Neural cell (in vitro differentiated cells): ENCODE measurements at regions not wholly inside any gene's neighbourhood (a gene's known extent, or its start where the extent isn't known, plus 50 kb on each side); places are given as distances from the start of the nearest gene placed in this dataset.

Source experiments
- H2AFZ ChIP-seq: fragments of 200-600, 300-800 bp; sonication (generic), shearing (Covaris generic); 2 replicates; pipeline ENCODE4 v1.6.0; 2014; ENCODE audit warnings: low read depth, mild to moderate bottlenecking, antibody characterized with exemption, low read length, moderate library complexity
- H3F3A ChIP-seq: fragments of 200-600 bp; shearing (Covaris generic); 2 replicates; pipeline ENCODE4 v1.6.1; 2016; ENCODE audit warnings: mild to moderate bottlenecking, moderate library complexity, mixed read lengths, antibody characterized with exemption, low read length; ENCODE audit not compliant: insufficient read depth, poor library complexity, severe bottlenecking
- H3K27ac ChIP-seq: fragments of 200-600, 300-800 bp; sonication (generic), shearing (Covaris generic); 2 replicates; pipeline ENCODE4 v1.5.1; 2014; ENCODE audit warnings: mild to moderate bottlenecking, low read length, moderate library complexity
- H3K27me3 ChIP-seq: fragments of 300-800, 200-600 bp; sonication (generic), shearing (Covaris generic); 2 replicates; pipeline ENCODE4 v1.6.0; 2014; ENCODE audit warnings: mild to moderate bottlenecking, low read depth, low read length, moderate library complexity; ENCODE audit not compliant: insufficient read depth
- H3K36me3 ChIP-seq: fragments of 300-800, 200-600 bp; sonication (generic), shearing (Covaris generic); 2 replicates; pipeline ENCODE4 v1.5.1; 2014; ENCODE audit warnings: mild to moderate bottlenecking, antibody characterized with exemption, low read length, moderate library complexity; ENCODE audit not compliant: insufficient read depth
- H3K4me2 ChIP-seq: fragments of 300-800, 200-600 bp; sonication (generic), shearing (Covaris generic); 2 replicates; pipeline ENCODE4 v1.6.0; 2014; ENCODE audit warnings: mild to moderate bottlenecking, low read length
- H3K4me3 ChIP-seq: fragments of 300-800, 200-600 bp; sonication (generic), shearing (Covaris generic); 2 replicates; pipeline ENCODE4 v1.5.1; 2014; ENCODE audit warnings: mild to moderate bottlenecking, low read length, moderate library complexity
- H3K79me2 ChIP-seq: fragments of 200-600 bp; shearing (Covaris generic); replicated peaks from 2 replicates; pipeline ENCODE4 v1.6.0; 2014; ENCODE audit warnings: mild to moderate bottlenecking, low read length, moderate library complexity; ENCODE audit not compliant: insufficient read depth
- H3K9ac ChIP-seq: fragments of 300-800, 200-600 bp; sonication (generic), shearing (Covaris generic); 2 replicates; pipeline ENCODE4 v1.6.1; 2016; ENCODE audit warnings: mild to moderate bottlenecking, low read length, mixed read lengths
- H3K9me2 ChIP-seq: fragments of 200-600 bp; shearing (Covaris generic); 2 replicates; pipeline ENCODE4 v1.6.1; 2016; ENCODE audit warnings: mild to moderate bottlenecking, low read length, mixed read lengths; ENCODE audit not compliant: insufficient read depth
- H3K9me3 ChIP-seq: fragments of 200-600, 300-800 bp; sonication (generic), shearing (Covaris generic); 2 replicates; pipeline ENCODE4 v1.6.1; 2016; ENCODE audit warnings: mild to moderate bottlenecking, mixed run types, low read length, moderate library complexity, mixed read lengths
- H4K20me1 ChIP-seq: fragments of 200-600 bp; shearing (Covaris generic); 2 replicates; pipeline ENCODE4 v1.6.1; 2016; ENCODE audit warnings: mild to moderate bottlenecking, mixed run types; ENCODE audit not compliant: insufficient read depth
- CTCF ChIP-seq: fragments of 450-650 bp; IDR thresholded peaks from 2 replicates; pipeline ENCODE4 v1.5.1; 2014; ENCODE audit warnings: antibody characterized with exemption, mild to moderate bottlenecking, moderate library complexity; ENCODE audit not compliant: poor library complexity, severe bottlenecking
- EP300 ChIP-seq: fragments of 450-650 bp; conservative IDR thresholded peaks from 2 replicates; pipeline ENCODE4 v1.6.1; 2014; ENCODE audit warnings: antibody characterized with exemption, mild to moderate bottlenecking, moderate library complexity; ENCODE audit not compliant: poor library complexity, severe bottlenecking
- EZH2 ChIP-seq: fragments of 200-600, 300-800 bp; shearing (Covaris generic), sonication (generic); IDR thresholded peaks from 2 replicates; pipeline ENCODE4 v1.6.1; 2014; ENCODE audit warnings: antibody characterized with exemption, low read length, borderline replicate concordance, mild to moderate bottlenecking; ENCODE audit not compliant: insufficient read depth, poor library complexity, severe bottlenecking
- MXI1 ChIP-seq: fragments of 450-650 bp; conservative IDR thresholded peaks from 2 replicates; pipeline ENCODE4 v1.6.1; 2014; ENCODE audit warnings: antibody characterized with exemption, mild to moderate bottlenecking; ENCODE audit not compliant: poor library complexity, severe bottlenecking
- POLR2AphosphoS5 ChIP-seq: IDR thresholded peaks from 2 replicates; pipeline ENCODE4 v1.6.1; 2012
- RAD21 ChIP-seq: fragments of 450-650 bp; conservative IDR thresholded peaks from 2 replicates; pipeline ENCODE4 v1.6.1; 2014; ENCODE audit warnings: antibody characterized with exemption, mild to moderate bottlenecking, moderate library complexity
- REST ChIP-seq: IDR thresholded peaks from 2 replicates; pipeline ENCODE4 v1.6.1; 2012; ENCODE audit warnings: borderline replicate concordance
- SMC3 ChIP-seq: fragments of 450-650 bp; conservative IDR thresholded peaks from 2 replicates; pipeline ENCODE4 v1.6.1; 2014; ENCODE audit warnings: antibody characterized with exemption, mild to moderate bottlenecking, moderate library complexity; ENCODE audit not compliant: poor library complexity
- TAF1 ChIP-seq: IDR thresholded peaks from 2 replicates; pipeline ENCODE4 v1.6.1; 2012; ENCODE audit warnings: low read depth

DNA sequence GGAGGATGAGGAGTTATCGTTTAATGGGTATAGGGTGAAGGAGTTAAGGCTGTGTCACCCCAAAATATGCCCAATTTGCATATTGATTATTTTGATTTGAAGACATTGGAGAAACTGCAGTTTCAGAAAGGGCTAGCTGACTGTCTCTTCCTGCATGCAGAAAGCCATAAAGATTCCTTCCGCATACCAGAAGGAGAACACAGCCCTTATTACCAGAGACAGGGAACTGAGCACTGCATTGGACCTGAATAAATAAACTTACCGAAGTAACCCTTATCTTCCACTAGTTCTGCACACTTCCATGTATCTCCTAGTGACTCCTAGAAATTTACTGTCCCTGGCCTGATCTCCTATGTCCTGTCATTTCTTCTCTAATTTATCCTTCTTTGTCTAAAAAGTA is 821.9 kb upstream of the AUTS2 start:
- H3K9me2 ChIP-seq: no peaks in the 10 kb centered on the region
- no peak overlapping the region for H3K4me3 ChIP-seq
- no peak overlapping the region for H3K9ac ChIP-seq
- H3K9me3 ChIP-seq: peaks cover 4% of the 10 kb centered on the region
- H4K20me1 ChIP-seq: no peaks in the 10 kb centered on the region
- no peaks in the 10 kb centered on the region for H3K27me3 ChIP-seq
- no peak overlapping the region for H3K27ac ChIP-seq
- H3F3A ChIP-seq: no peaks in the 10 kb centered on the region
- TF ChIP-seq SMC3 (no peak), EP300 (no peak), MXI1 (no peak), CTCF (no peak), RAD21 (no peak), POLR2AphosphoS5 (no peak), REST (no peak), TAF1 (no peak), EZH2 (no peak)
- no peak overlapping the region for H2AFZ ChIP-seq
- no peaks in the 10 kb centered on the region for H3K79me2 ChIP-seq
- H3K36me3 ChIP-seq: no peaks in the 10 kb centered on the region
- H3K4me2 ChIP-seq: no peak overlapping the region

GRCh38 chr7:68783684-68784083 is 814.6 kb upstream of the AUTS2 start:
- Histone ChIP-seq H4K20me1 (no peaks in the 10 kb centered on the region), H3F3A (no peaks in the 10 kb centered on the region), H3K79me2 (no peaks in the 10 kb centered on the region), H3K27me3 (no peaks in the 10 kb centered on the region), H3K9ac (no peak overlapping the region), H3K4me3 (no peak overlapping the region), H3K27ac (no peak overlapping the region), H3K9me2 (no peaks in the 10 kb centered on the region), H3K4me2 (no peak overlapping the region), H3K36me3 (no peaks in the 10 kb centered on the region), H2AFZ (no peak overlapping the region), H3K9me3 (no peaks in the 10 kb centered on the region)
- TF ChIP-seq POLR2AphosphoS5: no peak
- no peak for TF ChIP-seq EP300
- no peak for TF ChIP-seq MXI1
- TF ChIP-seq SMC3: no peak
- TF ChIP-seq REST: no peak
- no peak for TF ChIP-seq TAF1
- no peak for TF ChIP-seq RAD21
- no peak for TF ChIP-seq CTCF
- no peak for TF ChIP-seq EZH2
